SK-N-SH treated with all-trans-retinoic acid at 6 μM for 48 hours (cell line): ENCODE measurements at regions not wholly inside any gene's neighbourhood (a gene's known extent, or its start where the extent isn't known, plus 50 kb on each side); places are given as distances from the start of the nearest gene placed in this dataset.

Experiments
- ARNTL ChIP-seq: fragments of 450-650 bp; formaldehyde crosslinking; IDR thresholded peaks from 2 replicates; pipeline ENCODE4 v1.5.0; 2020; ENCODE audit warnings: low read depth, mild to moderate bottlenecking, moderate library complexity, borderline replicate concordance
- CSRNP3 ChIP-seq: fragments of 250-450 bp; sonication (Bioruptor Pico); IDR thresholded peaks from 2 replicates; pipeline ENCODE4 v1.5.1; 2021; ENCODE audit warnings: mild to moderate bottlenecking, moderate library complexity
- GLIS3 ChIP-seq: fragments of 250-450 bp; sonication (Bioruptor Pico); IDR thresholded peaks from 2 replicates; pipeline ENCODE4 v1.5.0; 2020; ENCODE audit warnings: mild to moderate bottlenecking, moderate library complexity
- POU6F1 ChIP-seq: fragments of 250-450 bp; sonication (Bioruptor Pico); IDR thresholded peaks from 2 replicates; pipeline ENCODE4 v1.8.0; 2021; ENCODE audit warnings: low read depth, mild to moderate bottlenecking, moderate library complexity, borderline replicate concordance
- PPARA ChIP-seq: fragments of 250-450 bp; sonication (Bioruptor Pico); IDR thresholded peaks from 2 replicates; pipeline ENCODE4 v1.5.0; 2020; ENCODE audit warnings: mild to moderate bottlenecking, borderline replicate concordance
- RARB ChIP-seq: fragments of 250-450 bp; sonication (Bioruptor Pico); IDR thresholded peaks from 2 replicates; pipeline ENCODE4 v1.8.0; 2021; ENCODE audit warnings: mild to moderate bottlenecking, moderate library complexity
- TSHZ2 ChIP-seq: fragments of 250-450 bp; sonication (Bioruptor Pico); IDR thresholded peaks from 2 replicates; pipeline ENCODE4 v1.5.0; 2020; ENCODE audit warnings: mild to moderate bottlenecking, moderate library complexity
- ZFP3 ChIP-seq: fragments of 250-450 bp; sonication (Bioruptor Pico); IDR thresholded peaks from 2 replicates; pipeline ENCODE4 v1.5.0; 2020; ENCODE audit warnings: mild to moderate bottlenecking, moderate library complexity
- ZNF70 ChIP-seq: fragments of 450-650 bp; formaldehyde crosslinking; IDR thresholded peaks from 2 replicates; pipeline ENCODE4 v1.5.0; 2020; ENCODE audit warnings: mild to moderate bottlenecking, moderate library complexity

- TF ChIP-seq CSRNP3 (CRISPR knock-in tag), result no peak
- TF ChIP-seq ARNTL (CRISPR knock-in tag), result no peak
- no peak for TF ChIP-seq RARB (CRISPR knock-in tag)
- no peak for TF ChIP-seq GLIS3 (CRISPR knock-in tag)
- TF ChIP-seq TSHZ2 (CRISPR knock-in tag), result no peak
- TF ChIP-seq ZNF70 (CRISPR knock-in tag), result no peak
- TF ChIP-seq ZFP3, result no peak
- no peak for TF ChIP-seq PPARA (CRISPR knock-in tag)
- TF ChIP-seq POU6F1 (CRISPR knock-in tag), result no peak
Observed at GRCh38 chr18:22485808-22486244, 68.1 kb upstream of the CTAGE1 start.
